ENCODE measurements at regions not wholly inside any gene's neighbourhood (a gene's known extent, or its start where the extent isn't known, plus 50 kb on each side); places are given as distances from the start of the nearest gene placed in this dataset.

DNA sequence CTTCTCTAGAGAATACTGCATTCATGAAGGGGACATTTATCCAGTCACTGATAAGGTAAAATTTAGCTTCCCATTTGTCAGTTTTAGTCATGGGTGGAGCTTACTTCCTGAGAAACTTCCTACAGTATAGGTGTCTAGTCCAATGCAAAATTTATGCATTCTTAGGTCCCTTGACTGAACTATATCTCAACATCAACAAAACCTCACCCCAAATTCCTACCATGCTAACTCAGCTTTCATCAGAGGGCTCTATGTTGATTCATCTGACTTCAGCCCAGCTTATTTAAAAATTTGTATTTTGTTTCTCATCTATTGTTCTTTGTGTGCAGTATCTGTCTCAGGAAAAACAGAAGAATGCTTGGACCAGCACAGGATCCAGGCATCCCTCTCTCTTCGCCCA lies 296.4 kb upstream of the ACVR2A start:
- TF ChIP-seq ZFP30 (CRISPR knock-in tag; IDR thresholded peaks at IDR 0.05) = no peak
- no peak for TF ChIP-seq RARB (CRISPR knock-in tag; IDR thresholded peaks at IDR 0.05)
- TF ChIP-seq OSR1 (CRISPR knock-in tag; IDR thresholded peaks at IDR 0.05) = no peak
